ENCODE measurements at regions not wholly inside any gene's neighbourhood (a gene's known extent, or its start where the extent isn't known, plus 50 kb on each side); places are given as distances from the start of the nearest gene placed in this dataset.

DNA sequence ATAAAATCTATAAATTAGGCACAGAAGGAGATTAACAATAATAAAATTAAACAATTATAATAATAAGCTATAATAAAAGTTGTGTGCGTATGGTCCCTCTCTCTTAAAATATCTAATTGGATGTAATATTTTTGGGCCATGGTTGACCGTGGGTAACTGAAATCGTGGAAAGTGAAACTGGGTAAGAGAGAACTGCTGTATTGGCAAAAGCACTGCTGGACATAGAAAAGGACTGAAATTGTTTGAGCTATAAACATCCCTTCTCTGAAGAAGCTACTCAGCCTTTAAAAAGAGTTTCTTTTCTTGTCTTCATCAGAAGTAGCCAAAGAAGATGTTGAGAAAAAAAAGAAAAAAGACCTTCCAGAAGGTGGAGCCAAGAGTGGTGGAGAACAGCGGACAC, 379.4 kb downstream of the ZNF521 start:
- Histone ChIP-seq H3K36me3 (no peaks in the 10 kb centered on the region), H3K4me1 (no peaks in the 10 kb centered on the region), H3K4me3 (no peak overlapping the region), H3K27me3 (no peaks in the 10 kb centered on the region), H3K27ac (no peak overlapping the region), H3K9me3 (no peaks in the 10 kb centered on the region)
- 95% methylated on average over 4 of the region's 4 CpGs for WGBS
- TF ChIP-seq EP300 (IDR thresholded peaks at IDR 0.05) (no peak), POLR2AphosphoS5 (IDR thresholded peaks at IDR 0.05) (no peak), POLR2A (IDR thresholded peaks at IDR 0.05) (no peak)
- no peak for DNase-seq (ENCODE audit: low spot score in 2 of 2)

DNA sequence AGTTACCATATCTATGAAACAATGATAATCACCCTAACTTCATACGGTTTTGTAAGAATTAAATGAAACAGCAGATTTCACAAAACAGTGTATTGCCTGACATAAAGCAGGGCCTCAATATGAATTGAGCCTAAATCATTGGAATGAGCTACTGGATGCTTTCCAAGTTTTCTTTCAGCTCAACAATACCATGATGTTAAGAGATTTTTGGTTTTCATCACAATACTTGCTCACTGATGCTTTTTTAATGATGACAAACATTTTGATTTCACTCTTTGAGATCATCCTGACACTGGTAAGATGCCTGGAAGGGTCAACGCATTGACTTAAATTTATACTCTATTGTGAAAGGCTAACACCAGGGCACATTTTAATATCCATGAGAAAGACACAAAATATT, 377.5 kb downstream of the ZNF521 start:
- Histone ChIP-seq H3K36me3 (no peaks in the 10 kb centered on the region), H3K27me3 (no peaks in the 10 kb centered on the region), H3K27ac (no peak overlapping the region), H3K9me3 (no peaks in the 10 kb centered on the region), H3K4me1 (no peaks in the 10 kb centered on the region), H3K4me3 (no peak overlapping the region)
- 84% methylated on average over 2 of the region's 2 CpGs for WGBS
- DNase-seq (ENCODE audit: low spot score in 2 of 2), result no peak
- no peak for TF ChIP-seq POLR2AphosphoS5 (IDR thresholded peaks at IDR 0.05)
- TF ChIP-seq, protein P1, sequence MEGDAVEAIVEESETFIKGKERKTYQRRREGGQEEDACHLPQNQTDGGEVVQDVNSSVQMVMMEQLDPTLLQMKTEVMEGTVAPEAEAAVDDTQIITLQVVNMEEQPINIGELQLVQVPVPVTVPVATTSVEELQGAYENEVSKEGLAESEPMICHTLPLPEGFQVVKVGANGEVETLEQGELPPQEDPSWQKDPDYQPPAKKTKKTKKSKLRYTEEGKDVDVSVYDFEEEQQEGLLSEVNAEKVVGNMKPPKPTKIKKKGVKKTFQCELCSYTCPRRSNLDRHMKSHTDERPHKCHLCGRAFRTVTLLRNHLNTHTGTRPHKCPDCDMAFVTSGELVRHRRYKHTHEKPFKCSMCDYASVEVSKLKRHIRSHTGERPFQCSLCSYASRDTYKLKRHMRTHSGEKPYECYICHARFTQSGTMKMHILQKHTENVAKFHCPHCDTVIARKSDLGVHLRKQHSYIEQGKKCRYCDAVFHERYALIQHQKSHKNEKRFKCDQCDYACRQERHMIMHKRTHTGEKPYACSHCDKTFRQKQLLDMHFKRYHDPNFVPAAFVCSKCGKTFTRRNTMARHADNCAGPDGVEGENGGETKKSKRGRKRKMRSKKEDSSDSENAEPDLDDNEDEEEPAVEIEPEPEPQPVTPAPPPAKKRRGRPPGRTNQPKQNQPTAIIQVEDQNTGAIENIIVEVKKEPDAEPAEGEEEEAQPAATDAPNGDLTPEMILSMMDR (IDR thresholded peaks at IDR 0.05), result no peak
- TF ChIP-seq POLR2A (IDR thresholded peaks at IDR 0.05), result no peak
- no peak for TF ChIP-seq EP300 (IDR thresholded peaks at IDR 0.05)

- H3K27ac ChIP-seq, result no peak overlapping the region
- TF ChIP-seq POLR2A (IDR thresholded peaks at IDR 0.05) (no peak), EP300 (IDR thresholded peaks at IDR 0.05) (no peak), POLR2AphosphoS5 (IDR thresholded peaks at IDR 0.05) (no peak)
- TF ChIP-seq, protein P1 (IDR thresholded peaks at IDR 0.05), result no peak
- 95% methylated on average over 6 of the region's 6 CpGs for WGBS
- DNase-seq (ENCODE audit: low spot score in 2 of 2), result no peak
- H3K9me3 ChIP-seq, result no peaks in the 10 kb centered on the region
- H3K4me3 ChIP-seq, result no peak overlapping the region
- H3K27me3 ChIP-seq, result no peaks in the 10 kb centered on the region
- H3K4me1 ChIP-seq, result no peaks in the 10 kb centered on the region
- H3K36me3 ChIP-seq, result no peaks in the 10 kb centered on the region
These were observed 376.2 kb downstream of the ZNF521 start for GRCh38 chr18:24975496-24976372.

DNA sequence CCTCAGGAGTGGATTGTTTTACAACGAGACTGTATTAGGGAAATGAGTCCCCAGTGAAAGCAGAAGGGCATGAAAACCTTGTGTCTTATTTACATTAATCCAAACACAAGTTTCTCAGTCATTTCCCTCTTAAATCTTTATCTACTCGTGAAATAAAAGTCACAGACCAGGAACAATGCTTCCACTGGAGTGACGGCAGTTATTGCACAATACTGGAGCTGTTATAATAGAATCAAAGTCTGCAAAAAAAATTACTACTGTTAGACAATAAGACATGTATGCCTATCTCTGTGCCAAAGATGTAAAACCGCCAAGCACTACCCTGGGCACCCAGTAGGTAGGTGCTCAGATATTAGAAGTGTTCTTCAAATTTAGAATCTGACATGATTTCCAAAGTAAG, 375.5 kb downstream of the ZNF521 start:
- Histone ChIP-seq H3K4me1 (no peaks in the 10 kb centered on the region), H3K27ac (no peak overlapping the region), H3K9me3 (no peaks in the 10 kb centered on the region), H3K4me3 (no peak overlapping the region), H3K27me3 (no peaks in the 10 kb centered on the region), H3K36me3 (no peaks in the 10 kb centered on the region)
- no peak for TF ChIP-seq POLR2A (IDR thresholded peaks at IDR 0.05)
- TF ChIP-seq, protein P1 (IDR thresholded peaks at IDR 0.05), result no peak
- TF ChIP-seq EP300 (IDR thresholded peaks at IDR 0.05), result no peak
- no peak for TF ChIP-seq POLR2AphosphoS5 (IDR thresholded peaks at IDR 0.05)
- no peak for DNase-seq (ENCODE audit: low spot score in 2 of 2)
- WGBS, result 55% methylated on average over 4 of the region's 4 CpGs

DNA sequence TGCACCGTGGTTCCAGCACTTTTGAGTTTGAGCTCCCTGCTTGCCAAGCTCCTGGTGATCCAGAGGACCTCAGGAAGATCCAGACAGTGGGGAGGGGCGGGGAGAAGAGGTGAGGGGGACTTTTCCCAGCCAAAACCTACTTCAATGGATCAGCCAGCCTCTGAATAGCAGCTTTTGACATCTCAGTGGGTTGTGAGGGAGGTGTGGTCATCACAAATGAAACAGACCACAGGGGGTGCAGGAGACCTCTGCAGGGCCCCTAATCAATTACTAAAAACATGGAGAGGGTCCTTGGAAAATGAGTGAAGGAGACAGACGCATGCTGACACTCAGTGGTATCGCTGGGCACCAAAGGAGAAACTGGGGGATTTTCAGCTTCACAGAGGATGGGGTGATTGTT, 372.7 kb downstream of the ZNF521 start:
- TF ChIP-seq, protein P1 (IDR thresholded peaks at IDR 0.05), result no peak
- TF ChIP-seq POLR2AphosphoS5 (IDR thresholded peaks at IDR 0.05) (no peak), POLR2A (IDR thresholded peaks at IDR 0.05) (no peak), EP300 (IDR thresholded peaks at IDR 0.05) (no peak)
- no peak overlapping the region for H3K4me3 ChIP-seq
- no peaks in the 10 kb centered on the region for H3K36me3 ChIP-seq
- no peaks in the 10 kb centered on the region for H3K27me3 ChIP-seq
- no peaks in the 10 kb centered on the region for H3K9me3 ChIP-seq
- WGBS, result 74% methylated on average over 4 of the region's 4 CpGs
- no peak for DNase-seq (ENCODE audit: low spot score in 2 of 2)
- H3K27ac ChIP-seq, result no peak overlapping the region
- no peaks in the 10 kb centered on the region for H3K4me1 ChIP-seq

All from suprapubic skin (tissue), 4 donors.